Psoas muscle (tissue), 7 donors: ENCODE measurements at regions not wholly inside any gene's neighbourhood (a gene's known extent, or its start where the extent isn't known, plus 50 kb on each side); places are given as distances from the start of the nearest gene placed in this dataset.
"Not testable (repeated sequence)": the region's sequence is repeated elsewhere in the genome, so short reads cannot be mapped to it uniquely, and the experiment has no call there.

Experiments
- ATAC-seq, 4 donors: fragments of 200-7000 bp; cut with Tn5 transposase; one replicate each; pipeline ENCODE4 v1.9.1; 2020; ENCODE audit warnings: moderate library complexity in 3 of 4, mild to moderate bottlenecking in 2 of 4
- DNase-seq, 2 donors: peaks; one replicate each; pipeline ENCODE4 v3.0.0-alpha.2; 2020
- H3K27ac ChIP-seq: fragments of 200-600 bp; one replicate; pipeline ENCODE4 v1.8.0; 2022
- H3K27me3 ChIP-seq, 3 donors: fragments of 200-600 bp in 1 of 3; one replicate each; pipeline versions ENCODE4 v1.6.1 to v1.8.0; 2013 to 2022; ENCODE audit warnings: low read length in 2 of 3, mild to moderate bottlenecking in 2 of 3, moderate library complexity in 1 of 3; ENCODE audit not compliant: insufficient read depth in 3 of 3
- H3K36me3 ChIP-seq, 2 donors: fragments of 200-600 bp in 1 of 2; one replicate each; pipeline versions ENCODE4 v1.6.1 to v1.8.0; 2013 to 2022; ENCODE audit warnings: low read depth in 1 of 2, mild to moderate bottlenecking in 1 of 2, moderate library complexity in 1 of 2; ENCODE audit not compliant: insufficient read depth in 1 of 2
- H3K4me1 ChIP-seq: fragments of 200-600 bp; one replicate; pipeline ENCODE4 v1.8.0; 2022
- H3K4me3 ChIP-seq: fragments of 200-600 bp; one replicate; pipeline ENCODE4 v1.8.0; 2022; ENCODE audit warnings: mild to moderate bottlenecking
- H3K9me3 ChIP-seq: fragments of 200-600 bp; one replicate; pipeline ENCODE4 v1.8.0; 2022
- WGBS, 3 donors: extraction: QIAGEN DNeasy Blood & Tissue Kit; methylation state at CpG; one replicate each; pipeline versions ENCODE4 v1.1.6 to v1.1.7; 2013; 5-methylcytosine and 5-hydroxymethylcytosine counted together
- intact Hi-C, 2 donors: fragments of 100-400 bp; cut with DNase I; formaldehyde crosslinking; loops; one replicate each; pipeline versions ENCODE4 v1.11.0 to v1.14.2; 2022
- TF ChIP-seq, protein P1 (sequence below): fragments of 200-600 bp; IDR thresholded peaks from one replicate; pipeline ENCODE4 v1.8.0; 2022; ENCODE audit warnings: antibody characterized with exemption
- donor health status: healthy with polysubstance abuse.
- donor health status: DM: no; HTN: no; CAD: no; lungs with moderate emphysema.
- donor health status: Bipolar disorder and iron deficiency.
- donor health status: healthy.
- donor health status: DM: yes; HTN: yes; CAD: no.
- donor health status: DM: no; HTN: no; CAD: no.
- donor health status: DM: yes; HTN: yes; CAD: no.

DNA sequence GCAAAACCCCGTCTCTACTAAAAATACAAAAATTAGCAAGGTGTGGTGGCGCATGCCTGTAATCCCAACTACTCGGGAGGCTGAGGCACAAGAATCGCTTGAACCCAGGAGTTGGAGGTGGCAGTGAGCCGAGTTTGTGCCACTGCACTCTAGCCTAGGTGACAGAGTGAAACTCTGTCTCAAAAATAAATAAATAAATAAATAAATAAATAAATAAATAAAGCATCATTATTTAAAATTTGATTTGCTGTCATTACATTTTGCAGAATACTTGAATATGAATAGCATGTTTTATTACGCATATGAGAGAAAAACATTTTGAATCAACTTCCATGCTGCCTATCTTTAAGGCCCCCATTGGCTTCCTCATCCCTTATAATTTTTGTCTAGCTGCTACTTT lies 53.4 kb upstream of the MED14 start:
- H3K4me3 ChIP-seq, H3K9me3 ChIP-seq, H3K4me1 ChIP-seq, H3K36me3 ChIP-seq, DNase-seq, intact Hi-C loops, ATAC-seq, H3K27ac ChIP-seq: not testable (repeated sequence)
- peaks cover 0 to 17% (median 0%) of the 10 kb centered on the region in 3 donors for H3K27me3 ChIP-seq
- WGBS, 3 donors: 93 to 97% (median 96%) methylated on average over 6 of the region's 6 CpGs

DNA sequence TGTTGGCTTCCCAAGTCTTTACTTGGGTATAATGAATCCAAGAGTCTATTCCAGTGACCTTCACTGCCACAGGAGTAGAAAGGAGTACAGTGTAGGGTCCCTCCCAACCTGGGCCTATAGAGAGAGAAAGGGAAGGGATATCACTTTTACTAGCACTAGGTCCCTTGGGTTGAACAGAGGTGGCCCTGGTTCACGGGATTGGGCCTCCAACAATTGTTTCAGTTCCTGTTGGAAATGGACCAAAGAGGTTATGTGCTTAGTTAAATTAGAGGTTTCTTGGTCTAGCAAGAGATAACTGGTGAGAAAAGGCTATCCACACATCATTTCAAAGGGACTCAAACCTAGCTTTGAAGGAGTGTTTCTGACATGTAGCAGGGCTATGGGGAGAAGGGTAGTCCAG lies 57.1 kb upstream of the MED14 start:
- intact Hi-C loops: loop anchor here (5.0 kb wide), 2 partner anchors 55 to 140 kb away; partner anchors contain the start of gene MED14 (in 1 of the 2)
- TF ChIP-seq, protein P1, sequence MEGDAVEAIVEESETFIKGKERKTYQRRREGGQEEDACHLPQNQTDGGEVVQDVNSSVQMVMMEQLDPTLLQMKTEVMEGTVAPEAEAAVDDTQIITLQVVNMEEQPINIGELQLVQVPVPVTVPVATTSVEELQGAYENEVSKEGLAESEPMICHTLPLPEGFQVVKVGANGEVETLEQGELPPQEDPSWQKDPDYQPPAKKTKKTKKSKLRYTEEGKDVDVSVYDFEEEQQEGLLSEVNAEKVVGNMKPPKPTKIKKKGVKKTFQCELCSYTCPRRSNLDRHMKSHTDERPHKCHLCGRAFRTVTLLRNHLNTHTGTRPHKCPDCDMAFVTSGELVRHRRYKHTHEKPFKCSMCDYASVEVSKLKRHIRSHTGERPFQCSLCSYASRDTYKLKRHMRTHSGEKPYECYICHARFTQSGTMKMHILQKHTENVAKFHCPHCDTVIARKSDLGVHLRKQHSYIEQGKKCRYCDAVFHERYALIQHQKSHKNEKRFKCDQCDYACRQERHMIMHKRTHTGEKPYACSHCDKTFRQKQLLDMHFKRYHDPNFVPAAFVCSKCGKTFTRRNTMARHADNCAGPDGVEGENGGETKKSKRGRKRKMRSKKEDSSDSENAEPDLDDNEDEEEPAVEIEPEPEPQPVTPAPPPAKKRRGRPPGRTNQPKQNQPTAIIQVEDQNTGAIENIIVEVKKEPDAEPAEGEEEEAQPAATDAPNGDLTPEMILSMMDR: no peak
- 62 to 69% (median 67%) methylated on average over 1 of the region's 1 CpG for WGBS, 3 donors

DNA sequence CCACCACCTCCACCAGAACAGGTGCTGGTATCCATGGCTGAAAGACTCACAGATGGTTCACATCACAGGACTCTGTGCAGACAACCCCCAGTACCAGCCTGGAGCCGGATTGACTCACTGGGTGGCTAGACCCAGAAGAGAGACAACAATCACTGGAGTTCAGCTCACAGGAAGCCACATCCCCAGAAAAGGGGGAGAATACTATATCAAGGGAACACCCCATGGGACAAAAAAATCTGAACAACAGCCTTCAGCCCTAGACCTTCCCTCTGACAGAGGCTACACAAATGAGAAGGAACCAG lies 59.4 kb upstream of the MED14 start:
- peak in 1 of 4 donors; percentile 12 for ATAC-seq
- intact Hi-C loops: loop anchor here (2.0 to 5.0 kb wide), 3 partner anchors 57 to 144 kb away; partner anchors contain the start of gene MED14 (in 1 of the 2)
- WGBS, 3 donors: 86 to 88% (median 87%) methylated on average over 1 of the region's 1 CpG
- not testable (repeated sequence) for H3K36me3 ChIP-seq, DNase-seq, H3K27me3 ChIP-seq, H3K4me3 ChIP-seq, H3K27ac ChIP-seq, H3K4me1 ChIP-seq, H3K9me3 ChIP-seq

More for the DNA sequence above, 57.1 kb upstream of the MED14 start:
- no peaks in the 10 kb centered on the region for H3K9me3 ChIP-seq
- H3K27me3 ChIP-seq: peaks cover 0 to 9% (median 0%) of the 10 kb centered on the region in 3 donors
- ATAC-seq: no peak
- peaks cover 4% of the 10 kb centered on the region for H3K4me1 ChIP-seq
- DNase-seq: no peak
- H3K27ac ChIP-seq: no peak overlapping the region
- H3K36me3 ChIP-seq: no peaks in the 10 kb centered on the region
- H3K4me3 ChIP-seq: no peak overlapping the region

DNA sequence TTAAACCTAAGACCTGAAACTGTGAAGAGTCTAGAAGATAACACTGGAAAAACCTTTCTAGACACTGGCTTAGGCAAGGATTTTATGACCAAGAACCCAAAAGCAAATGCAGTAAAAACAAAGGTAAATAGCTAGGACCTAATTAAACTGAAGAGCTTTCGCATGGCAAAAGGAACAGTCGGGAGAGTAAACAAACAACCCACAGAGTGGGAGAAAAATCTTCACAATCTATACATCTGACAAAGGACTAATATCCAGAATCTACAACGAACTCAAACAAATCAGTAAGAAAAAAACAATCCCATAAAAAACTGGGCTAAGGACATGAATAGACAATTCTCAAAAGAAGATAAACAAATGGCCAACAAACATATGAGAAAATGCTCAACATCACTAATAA lies 64.4 kb upstream of the MED14 start:
- ATAC-seq, H3K4me1 ChIP-seq, H3K4me3 ChIP-seq, H3K27ac ChIP-seq, H3K36me3 ChIP-seq, H3K27me3 ChIP-seq, H3K9me3 ChIP-seq, intact Hi-C loops, DNase-seq: not testable (repeated sequence)
- 65 to 86% (median 70%) methylated on average over 3 of the region's 3 CpGs for WGBS, 3 donors

DNA sequence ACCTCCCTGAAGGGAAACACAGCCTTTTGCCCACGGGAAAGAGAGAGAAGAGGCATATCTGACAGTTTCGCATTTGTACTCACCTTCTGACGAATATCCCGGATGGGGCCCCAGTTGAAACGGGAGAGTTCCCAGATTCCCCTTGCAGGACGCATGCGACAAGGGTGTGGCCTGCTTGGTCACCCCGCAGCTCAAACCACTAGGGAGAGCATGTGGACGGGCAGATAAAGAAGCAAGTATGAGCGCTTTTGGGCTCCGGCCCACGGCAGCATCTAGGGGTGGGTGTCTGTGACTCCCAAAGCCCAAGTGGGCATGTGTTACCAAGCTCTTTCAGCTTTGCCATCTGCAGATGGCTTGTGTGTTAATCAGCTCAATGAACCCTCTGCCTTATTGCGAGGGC lies 70.1 kb upstream of the MED14 start:
- WGBS, 3 donors: 80 to 90% (median 89%) methylated on average over 13 of the region's 13 CpGs
- ATAC-seq (no peak), DNase-seq (no peak)
- H3K4me1 ChIP-seq: no peaks in the 10 kb centered on the region
- H3K4me3 ChIP-seq: no peak overlapping the region
- no peak overlapping the region for H3K27ac ChIP-seq
- intact Hi-C loops: no loop called here
- H3K9me3 ChIP-seq: no peaks in the 10 kb centered on the region
- peaks cover 0 to 14% (median 0%) of the 10 kb centered on the region in 3 donors for H3K27me3 ChIP-seq
- no peaks in the 10 kb centered on the region for H3K36me3 ChIP-seq
- TF ChIP-seq, protein P1: no peak

DNA sequence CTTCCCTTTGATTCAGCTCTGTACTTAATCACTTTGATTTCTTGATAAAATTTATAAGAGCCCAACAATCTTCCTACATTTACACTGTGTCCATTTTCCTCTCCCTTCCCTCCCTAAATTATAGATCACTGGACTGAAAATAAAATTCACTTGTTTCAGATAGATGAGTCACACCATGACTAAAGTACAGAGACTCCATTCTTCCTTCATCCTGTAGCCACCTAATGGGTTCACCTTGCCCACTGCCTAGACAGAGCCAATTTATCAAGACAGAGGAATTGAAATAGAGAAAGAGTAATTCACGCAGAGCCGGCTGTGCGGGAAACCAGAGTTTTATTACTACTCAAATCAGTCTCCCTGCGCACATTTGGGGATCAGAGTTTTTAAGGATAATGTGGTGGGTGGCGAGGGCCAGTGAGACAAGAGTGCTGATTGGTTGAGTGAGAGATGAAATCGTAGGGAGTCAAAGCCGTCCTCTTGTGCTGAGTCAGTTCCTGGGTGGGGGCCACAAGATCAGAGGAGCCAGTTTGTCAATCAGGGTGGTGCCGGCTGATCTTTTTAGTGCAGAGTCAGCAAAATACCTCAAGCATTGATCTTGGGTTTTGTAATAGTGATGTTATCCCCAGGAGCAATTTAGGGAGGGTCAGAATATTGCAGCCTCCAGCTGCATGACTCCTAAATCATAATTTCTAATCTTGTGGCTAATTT lies 71.3 kb upstream of the MED14 start:
- intact Hi-C loops: no loop called here
- H3K4me3 ChIP-seq: no peak overlapping the region
- H3K27ac ChIP-seq: no peak overlapping the region
- TF ChIP-seq, protein P1: no peak
- ATAC-seq: no peak
- H3K36me3 ChIP-seq: no peaks in the 10 kb centered on the region
- H3K4me1 ChIP-seq: no peaks in the 10 kb centered on the region
- WGBS, 3 donors: 77 to 90% (median 80%) methylated on average over 8 of the region's 8 CpGs
- H3K9me3 ChIP-seq: no peaks in the 10 kb centered on the region
- DNase-seq: no peak
- peaks cover 0 to 20% (median 0%) of the 10 kb centered on the region in 3 donors for H3K27me3 ChIP-seq
